AG04450 (cell line): ENCODE measurements at regions not wholly inside any gene's neighbourhood (a gene's known extent, or its start where the extent isn't known, plus 50 kb on each side); places are given as distances from the start of the nearest gene placed in this dataset.

ENCODE experiments used
- CTCF ChIA-PET: fragments of 300-600, 350-600 bp; formaldehyde crosslinking; extraction: SDS; loops from one replicate; lab custom pipeline; 2022; ENCODE audit warnings: antibody characterized with exemption, inconsistent platforms; lab: Charles Lee
- POLR2A ChIA-PET: fragments of 350-600 bp; formaldehyde crosslinking; extraction: SDS; loops from one replicate; lab custom pipeline; 2021; ENCODE audit warnings: antibody characterized with exemption, inconsistent platforms; lab: Yijun Ruan, JAX
- DNase-seq: peaks from one replicate; pipeline ENCODE4 v3.0.0-alpha.2; 2011; ENCODE audit warnings: low read depth, low spot score
- H3K27ac ChIP-seq: one replicate; pipeline ENCODE4 v1.5.1; 2012; ENCODE audit warnings: low read depth, low read length, control low read depth
- H3K27me3 ChIP-seq: one replicate; pipeline ENCODE4 v1.6.0; 2012; ENCODE audit warnings: low read length; ENCODE audit not compliant: control insufficient read depth, insufficient read depth
- H3K4me3 ChIP-seq: 2 replicates; pipeline ENCODE4 v1.5.1; 2011; ENCODE audit warnings: mild to moderate bottlenecking, low read depth, low read length, control low read depth
- H3K9me3 ChIP-seq: 2 replicates; pipeline ENCODE4 v1.5.1; 2012; ENCODE audit warnings: low read length; ENCODE audit not compliant: control insufficient read depth, insufficient read depth
- TF ChIP-seq, protein P1 (sequence below): IDR thresholded peaks from 2 replicates; pipeline ENCODE4 v1.5.1; 2011; ENCODE audit warnings: low read depth, low read length, control low read depth, inconsistent platforms

DNA sequence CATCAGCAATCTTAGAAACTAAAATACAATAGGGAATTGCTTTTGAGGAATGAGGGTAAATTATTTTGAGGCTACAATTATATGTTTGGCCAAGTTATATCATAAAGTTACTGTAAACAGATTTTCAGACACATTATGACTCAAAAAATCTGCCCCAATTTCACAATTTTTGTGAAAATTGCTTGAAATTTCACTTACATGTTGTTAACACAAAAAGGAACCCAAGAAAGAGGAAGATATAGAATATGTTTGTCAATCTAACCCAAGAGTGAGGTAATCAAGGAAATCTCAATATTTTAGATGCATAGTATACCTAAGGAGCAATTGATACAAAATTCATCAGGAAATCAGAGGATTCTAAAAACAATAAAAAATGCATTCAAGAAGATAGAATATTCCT is 73.9 kb upstream of the FNDC3A start:
- Histone ChIP-seq H3K9me3 (no peaks in the 10 kb centered on the region), H3K27me3 (no peaks in the 10 kb centered on the region), H3K4me3 (no peak overlapping the region), H3K27ac (no peak overlapping the region)
- DNase-seq, result no peak
- ChIA-PET POLR2A (no interaction called here), CTCF (no interaction called here)
- TF ChIP-seq, protein P1, sequence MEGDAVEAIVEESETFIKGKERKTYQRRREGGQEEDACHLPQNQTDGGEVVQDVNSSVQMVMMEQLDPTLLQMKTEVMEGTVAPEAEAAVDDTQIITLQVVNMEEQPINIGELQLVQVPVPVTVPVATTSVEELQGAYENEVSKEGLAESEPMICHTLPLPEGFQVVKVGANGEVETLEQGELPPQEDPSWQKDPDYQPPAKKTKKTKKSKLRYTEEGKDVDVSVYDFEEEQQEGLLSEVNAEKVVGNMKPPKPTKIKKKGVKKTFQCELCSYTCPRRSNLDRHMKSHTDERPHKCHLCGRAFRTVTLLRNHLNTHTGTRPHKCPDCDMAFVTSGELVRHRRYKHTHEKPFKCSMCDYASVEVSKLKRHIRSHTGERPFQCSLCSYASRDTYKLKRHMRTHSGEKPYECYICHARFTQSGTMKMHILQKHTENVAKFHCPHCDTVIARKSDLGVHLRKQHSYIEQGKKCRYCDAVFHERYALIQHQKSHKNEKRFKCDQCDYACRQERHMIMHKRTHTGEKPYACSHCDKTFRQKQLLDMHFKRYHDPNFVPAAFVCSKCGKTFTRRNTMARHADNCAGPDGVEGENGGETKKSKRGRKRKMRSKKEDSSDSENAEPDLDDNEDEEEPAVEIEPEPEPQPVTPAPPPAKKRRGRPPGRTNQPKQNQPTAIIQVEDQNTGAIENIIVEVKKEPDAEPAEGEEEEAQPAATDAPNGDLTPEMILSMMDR, result no peak

DNA sequence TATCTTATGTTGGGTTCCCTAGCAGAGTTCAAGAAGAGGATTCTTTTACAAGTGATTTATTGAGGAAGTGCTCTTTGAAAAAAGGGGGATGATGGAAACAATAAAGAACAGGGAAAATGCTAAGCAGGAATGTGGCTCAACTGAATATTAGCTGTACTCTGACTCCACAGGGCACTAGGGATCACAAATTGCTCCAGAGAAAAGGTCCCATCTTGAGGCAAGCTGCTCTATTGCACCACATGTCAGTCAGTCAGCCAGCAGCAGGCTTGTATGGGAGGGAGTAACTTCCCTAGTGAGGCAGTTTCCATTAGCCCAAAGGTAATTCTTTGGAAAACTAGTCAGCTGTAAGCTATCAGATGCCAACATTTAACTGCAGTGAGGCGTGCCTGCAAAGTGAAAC is 73.3 kb upstream of the FNDC3A start:
- Histone ChIP-seq H3K27ac (no peak overlapping the region), H3K27me3 (no peaks in the 10 kb centered on the region), H3K4me3 (no peak overlapping the region), H3K9me3 (no peaks in the 10 kb centered on the region)
- ChIA-PET CTCF (no interaction called here), POLR2A (no interaction called here)
- DNase-seq, result no peak
- TF ChIP-seq, protein P1, result no peak

DNA sequence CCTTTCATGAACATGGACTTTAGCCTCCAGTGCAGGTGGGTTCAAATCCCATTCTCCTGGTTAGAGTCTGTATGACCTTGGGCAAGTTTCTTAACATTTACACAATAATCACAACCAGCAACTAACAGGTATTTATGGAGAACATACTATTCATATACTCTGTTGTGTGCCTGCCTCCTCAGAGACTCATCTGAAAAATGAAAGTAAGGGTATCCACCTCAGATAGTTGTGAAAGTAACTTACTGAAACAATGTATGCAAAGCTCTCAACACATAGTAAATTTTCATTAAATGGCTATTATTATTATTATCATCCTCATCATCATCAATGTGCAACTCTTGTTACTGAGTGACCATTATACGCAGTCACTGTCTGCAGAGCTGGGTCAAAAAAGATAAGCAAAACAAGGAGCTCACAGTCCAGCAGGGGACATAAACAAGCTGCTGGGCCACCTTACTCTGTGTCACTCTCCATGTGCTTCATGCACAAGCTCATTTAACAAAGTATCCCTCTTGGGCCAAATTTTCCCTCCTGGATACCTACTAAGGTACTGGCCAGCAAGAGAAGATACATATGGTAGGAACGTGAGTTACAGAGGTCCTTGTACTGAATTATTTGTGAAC is 70.9 kb upstream of the FNDC3A start:
- CTCF ChIA-PET, result no interaction called here
- no peak overlapping the region for H3K27ac ChIP-seq
- no peak overlapping the region for H3K4me3 ChIP-seq
- POLR2A ChIA-PET, result no interaction called here
- no peak for DNase-seq
- no peaks in the 10 kb centered on the region for H3K9me3 ChIP-seq
- TF ChIP-seq, protein P1, result no peak
- no peaks in the 10 kb centered on the region for H3K27me3 ChIP-seq

DNA sequence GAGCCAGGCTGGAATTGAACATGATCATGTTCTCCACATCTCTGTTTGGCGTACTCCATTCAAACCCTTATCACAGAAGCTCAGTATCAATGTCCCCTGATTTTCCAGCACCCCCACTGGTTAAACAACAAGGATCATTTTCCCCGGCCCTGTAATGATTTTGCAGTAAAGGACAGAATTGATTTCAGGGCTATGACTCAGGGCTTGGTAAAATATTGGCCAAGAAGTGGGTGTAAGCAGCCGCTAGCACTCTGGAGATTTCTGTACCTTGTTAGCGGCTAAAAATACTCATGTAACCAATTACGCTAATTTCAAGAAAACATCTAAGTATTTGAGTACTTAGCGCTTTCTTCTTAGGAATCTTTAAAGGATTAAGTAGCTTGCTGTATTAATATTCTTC is 69.5 kb upstream of the FNDC3A start:
- CTCF ChIA-PET, result no interaction called here
- POLR2A ChIA-PET, result no interaction called here

DNA sequence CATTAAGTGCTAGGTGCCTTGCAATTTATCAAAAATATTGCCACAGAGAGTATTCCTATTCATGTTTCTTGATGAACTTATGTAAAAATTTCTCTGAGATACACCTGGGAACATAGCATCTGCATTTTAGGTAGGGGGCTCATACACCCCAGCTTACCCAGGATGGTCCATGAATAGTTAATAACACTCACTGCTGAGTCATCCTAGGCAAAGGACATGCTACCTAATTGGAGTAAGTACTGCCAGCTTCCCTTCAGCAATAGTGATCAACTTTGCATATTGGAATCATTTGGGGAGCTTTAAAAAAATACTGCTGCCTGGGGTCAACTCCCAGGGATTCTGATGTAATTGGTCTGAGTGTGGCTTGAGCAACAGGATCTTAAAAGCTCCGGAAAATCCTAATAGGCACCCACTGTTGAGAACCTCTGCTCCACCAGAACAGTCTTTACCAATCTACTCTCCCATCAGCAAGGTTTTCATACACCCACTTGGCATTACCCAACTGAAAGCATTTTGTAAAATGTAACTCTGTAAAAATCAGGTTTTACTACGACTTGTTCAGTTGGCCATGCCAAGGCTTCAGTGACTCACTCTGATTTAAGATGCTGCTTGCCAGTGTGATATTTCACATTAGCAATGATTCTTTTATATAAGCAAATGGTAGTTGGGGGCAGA is 67.2 kb upstream of the FNDC3A start:
- TF ChIP-seq, protein P1, result no peak
- CTCF ChIA-PET, result no interaction called here
- Histone ChIP-seq H3K27me3 (no peaks in the 10 kb centered on the region), H3K4me3 (no peak overlapping the region), H3K27ac (no peak overlapping the region), H3K9me3 (no peaks in the 10 kb centered on the region)
- POLR2A ChIA-PET, result no interaction called here
- DNase-seq, result no peak

More for the DNA sequence above, 69.5 kb upstream of the FNDC3A start:
- TF ChIP-seq, protein P1, result no peak
- Histone ChIP-seq H3K27ac (no peak overlapping the region), H3K9me3 (no peaks in the 10 kb centered on the region), H3K4me3 (no peak overlapping the region), H3K27me3 (no peaks in the 10 kb centered on the region)
- DNase-seq, result no peak
